K562 (cell line): ENCODE measurements at regions not wholly inside any gene's neighbourhood (a gene's known extent, or its start where the extent isn't known, plus 50 kb on each side); places are given as distances from the start of the nearest gene placed in this dataset.

Experiments
- CREB3 ChIP-seq: fragments of 450-650 bp; conservative IDR thresholded peaks from 2 replicates; pipeline ENCODE4 v1.6.1; 2016; ENCODE audit warnings: missing genetic modification characterization, low read depth, mild to moderate bottlenecking, missing compliant biosample characterization, moderate library complexity
- GABPA ChIP-seq: fragments of 200-800 bp; sonication (Bioruptor generic); conservative IDR thresholded peaks from 2 replicates; pipeline ENCODE4 v1.6.1; 2016; ENCODE audit warnings: low read depth, missing genetic modification characterization, missing compliant biosample characterization
- HEY1 ChIP-seq: fragments of 250-450 bp; sonication (Bioruptor Pico); IDR thresholded peaks from 2 replicates; pipeline ENCODE4 v1.5.0; 2020; ENCODE audit warnings: mild to moderate bottlenecking, moderate library complexity, borderline replicate concordance
- LEF1 ChIP-seq: fragments of 450-650 bp; IDR thresholded peaks from 2 replicates; pipeline ENCODE4 v1.6.1; 2016; ENCODE audit warnings: mild to moderate bottlenecking
- ZNF124 ChIP-seq: sonication (generic); formaldehyde crosslinking; IDR thresholded peaks from 2 replicates; pipeline ENCODE4 v1.8.1; 2022; ENCODE audit warnings: missing genetic modification reagents
- ZNF668 ChIP-seq: fragments of 250-450 bp; sonication (Bioruptor Pico); IDR thresholded peaks from 2 replicates; pipeline ENCODE4 v1.8.0; 2022; ENCODE audit warnings: mild to moderate bottlenecking, inconsistent platforms
- TF ChIP-seq, protein P1 (sequence below): fragments of 450-650 bp; formaldehyde crosslinking; IDR thresholded peaks from 2 replicates; pipeline ENCODE4 v1.4.0; 2020; ENCODE audit warnings: mild to moderate bottlenecking, moderate library complexity
- TF ChIP-seq, protein P2 (sequence below): fragments of 150-350 bp; IDR thresholded peaks from 2 replicates; pipeline ENCODE4 v1.6.1; 2014; ENCODE audit warnings: low read depth, mild to moderate bottlenecking, low read length, borderline replicate concordance

GRCh38 chr11:26188554-26188953, 143.4 kb upstream of the ANO3 start (continued):
- TF ChIP-seq, protein P1, sequence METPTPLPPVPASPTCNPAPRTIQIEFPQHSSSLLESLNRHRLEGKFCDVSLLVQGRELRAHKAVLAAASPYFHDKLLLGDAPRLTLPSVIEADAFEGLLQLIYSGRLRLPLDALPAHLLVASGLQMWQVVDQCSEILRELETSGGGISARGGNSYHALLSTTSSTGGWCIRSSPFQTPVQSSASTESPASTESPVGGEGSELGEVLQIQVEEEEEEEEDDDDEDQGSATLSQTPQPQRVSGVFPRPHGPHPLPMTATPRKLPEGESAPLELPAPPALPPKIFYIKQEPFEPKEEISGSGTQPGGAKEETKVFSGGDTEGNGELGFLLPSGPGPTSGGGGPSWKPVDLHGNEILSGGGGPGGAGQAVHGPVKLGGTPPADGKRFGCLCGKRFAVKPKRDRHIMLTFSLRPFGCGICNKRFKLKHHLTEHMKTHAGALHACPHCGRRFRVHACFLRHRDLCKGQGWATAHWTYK (CRISPR knock-in tag) = no peak
- TF ChIP-seq, protein P2, sequence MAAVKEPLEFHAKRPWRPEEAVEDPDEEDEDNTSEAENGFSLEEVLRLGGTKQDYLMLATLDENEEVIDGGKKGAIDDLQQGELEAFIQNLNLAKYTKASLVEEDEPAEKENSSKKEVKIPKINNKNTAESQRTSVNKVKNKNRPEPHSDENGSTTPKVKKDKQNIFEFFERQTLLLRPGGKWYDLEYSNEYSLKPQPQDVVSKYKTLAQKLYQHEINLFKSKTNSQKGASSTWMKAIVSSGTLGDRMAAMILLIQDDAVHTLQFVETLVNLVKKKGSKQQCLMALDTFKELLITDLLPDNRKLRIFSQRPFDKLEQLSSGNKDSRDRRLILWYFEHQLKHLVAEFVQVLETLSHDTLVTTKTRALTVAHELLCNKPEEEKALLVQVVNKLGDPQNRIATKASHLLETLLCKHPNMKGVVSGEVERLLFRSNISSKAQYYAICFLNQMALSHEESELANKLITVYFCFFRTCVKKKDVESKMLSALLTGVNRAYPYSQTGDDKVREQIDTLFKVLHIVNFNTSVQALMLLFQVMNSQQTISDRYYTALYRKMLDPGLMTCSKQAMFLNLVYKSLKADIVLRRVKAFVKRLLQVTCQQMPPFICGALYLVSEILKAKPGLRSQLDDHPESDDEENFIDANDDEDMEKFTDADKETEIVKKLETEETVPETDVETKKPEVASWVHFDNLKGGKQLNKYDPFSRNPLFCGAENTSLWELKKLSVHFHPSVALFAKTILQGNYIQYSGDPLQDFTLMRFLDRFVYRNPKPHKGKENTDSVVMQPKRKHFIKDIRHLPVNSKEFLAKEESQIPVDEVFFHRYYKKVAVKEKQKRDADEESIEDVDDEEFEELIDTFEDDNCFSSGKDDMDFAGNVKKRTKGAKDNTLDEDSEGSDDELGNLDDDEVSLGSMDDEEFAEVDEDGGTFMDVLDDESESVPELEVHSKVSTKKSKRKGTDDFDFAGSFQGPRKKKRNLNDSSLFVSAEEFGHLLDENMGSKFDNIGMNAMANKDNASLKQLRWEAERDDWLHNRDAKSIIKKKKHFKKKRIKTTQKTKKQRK = no peak
- TF ChIP-seq LEF1 (no peak), GABPA (no peak), ZNF668 (no peak), CREB3 (tag) (no peak), ZNF124 (CRISPR knock-in tag) (no peak), HEY1 (no peak)
